ENCODE measurements at regions not wholly inside any gene's neighbourhood (a gene's known extent, or its start where the extent isn't known, plus 50 kb on each side); places are given as distances from the start of the nearest gene placed in this dataset.
"Not testable (repeated sequence)": the region's sequence is repeated elsewhere in the genome, so short reads cannot be mapped to it uniquely, and the experiment has no call there.

GRCh38 chr14:86772075-86772474 is 1220.9 kb downstream of the GALC start:
- H3K4me1 ChIP-seq, result no peaks in the 10 kb centered on the region
- no peaks in the 10 kb centered on the region for H3K9me3 ChIP-seq
- H3K27me3 ChIP-seq, result no peaks in the 10 kb centered on the region
- intact Hi-C loops (cut with DNase I), result no loop called here
- no peaks in the 10 kb centered on the region for H3K36me3 ChIP-seq
- DNase-seq, result no peak
- TF ChIP-seq CTCF (IDR thresholded peaks at IDR 0.05), result no peak
- H3K9ac ChIP-seq (ENCODE audit: low read depth in 2 of 2, low read length in 2 of 2), result no peak overlapping the region
- H3K27ac ChIP-seq, result no peak overlapping the region
- no peak overlapping the region for H3K4me3 ChIP-seq

GRCh38 chr14:86770186-86770585 is 1222.8 kb downstream of the GALC start:
- intact Hi-C loops (cut with DNase I), result no loop called here
- no peak overlapping the region for H3K9ac ChIP-seq (ENCODE audit: low read depth in 2 of 2, low read length in 2 of 2)
- no peak overlapping the region for H3K27ac ChIP-seq
- no peaks in the 10 kb centered on the region for H3K36me3 ChIP-seq
- H3K27me3 ChIP-seq, result no peaks in the 10 kb centered on the region
- no peak for TF ChIP-seq CTCF (IDR thresholded peaks at IDR 0.05)
- no peaks in the 10 kb centered on the region for H3K9me3 ChIP-seq
- H3K4me1 ChIP-seq, result no peaks in the 10 kb centered on the region
- H3K4me3 ChIP-seq, result no peak overlapping the region
- no peak for DNase-seq

GRCh38 chr14:86766469-86766868 is 1226.5 kb downstream of the GALC start:
- Histone ChIP-seq H3K4me3 (no peak overlapping the region), H3K9ac (ENCODE audit: low read depth in 2 of 2, low read length in 2 of 2) (no peak overlapping the region), H3K4me1 (no peaks in the 10 kb centered on the region), H3K36me3 (no peaks in the 10 kb centered on the region), H3K27ac (no peak overlapping the region), H3K27me3 (no peaks in the 10 kb centered on the region), H3K9me3 (no peaks in the 10 kb centered on the region)
- DNase-seq, result no peak
- TF ChIP-seq CTCF (IDR thresholded peaks at IDR 0.05), result no peak
- intact Hi-C loops (cut with DNase I), result no loop called here

GRCh38 chr14:86761611-86762010 is 1231.4 kb downstream of the GALC start:
- intact Hi-C loops (cut with DNase I), result no loop called here
- H3K4me1 ChIP-seq, result no peaks in the 10 kb centered on the region
- TF ChIP-seq CTCF (IDR thresholded peaks at IDR 0.05), result no peak
- no peak overlapping the region for H3K27ac ChIP-seq
- no peaks in the 10 kb centered on the region for H3K9me3 ChIP-seq
- H3K36me3 ChIP-seq, result no peaks in the 10 kb centered on the region
- no peaks in the 10 kb centered on the region for H3K27me3 ChIP-seq
- H3K9ac ChIP-seq (ENCODE audit: low read depth in 2 of 2, low read length in 2 of 2), result no peak overlapping the region
- DNase-seq, result no peak
- H3K4me3 ChIP-seq, result no peak overlapping the region

GRCh38 chr14:86756521-86757190 is 1226.7 kb downstream of the FLRT2 start:
- Histone ChIP-seq H3K4me1 (no peaks in the 10 kb centered on the region), H3K4me3 (no peak overlapping the region), H3K36me3 (no peaks in the 10 kb centered on the region), H3K27me3 (no peaks in the 10 kb centered on the region), H3K27ac (no peak overlapping the region), H3K9ac (ENCODE audit: low read depth in 2 of 2, low read length in 2 of 2) (no peak overlapping the region), H3K9me3 (no peaks in the 10 kb centered on the region)
- TF ChIP-seq CTCF (IDR thresholded peaks at IDR 0.05), result no peak
- intact Hi-C loops (cut with DNase I), result no loop called here
- DNase-seq, result no peak

- H3K36me3 ChIP-seq; H3K27me3 ChIP-seq; intact Hi-C loops (cut with DNase I); H3K27ac ChIP-seq; H3K4me1 ChIP-seq; H3K9me3 ChIP-seq; H3K9ac ChIP-seq (ENCODE audit: low read depth in 2 of 2, low read length in 2 of 2); DNase-seq; H3K4me3 ChIP-seq: not testable (repeated sequence)
Measured at GRCh38 chr14:86750488-86750887, 1220.5 kb downstream of the FLRT2 start.

Measured in colonic mucosa (tissue), 4 donors.